ENCODE measurements at regions not wholly inside any gene's neighbourhood (a gene's known extent, or its start where the extent isn't known, plus 50 kb on each side); places are given as distances from the start of the nearest gene placed in this dataset.

- H3K36me3 ChIP-seq (replicated peaks in 1 of 2; ENCODE audit: control insufficient read depth in 1 of 2, insufficient read depth in 2 of 2, low read length in 2 of 2), result no peaks in the 10 kb centered on the region
- no peak overlapping the region for H3K4me2 ChIP-seq (ENCODE audit: low read depth, low read length)
- FAIRE-seq (no peak), ATAC-seq (no peak), DNase-seq (ENCODE audit: low spot score) (no peak)
- H3K27me3 ChIP-seq (ENCODE audit: control insufficient read depth in 1 of 2, insufficient read depth in 2 of 2, low read length in 2 of 2), result no peaks in the 10 kb centered on the region
- ChIA-PET CTCF (ENCODE audit: low intra/inter-chr PET ratio, low total read pairs) (no interaction called here), POLR2A (no interaction called here)
- peaks cover 72% of the 10 kb centered on the region for H3K9me3 ChIP-seq (ENCODE audit: low read length)
- no peaks in the 10 kb centered on the region for H4K20me1 ChIP-seq (ENCODE audit: insufficient read depth, low read length)
- H3K4me3 ChIP-seq (replicated peaks in 1 of 3; ENCODE audit: insufficient read depth in 1 of 3, low read depth in 2 of 3, low read length in 3 of 3), result no peak overlapping the region
- in situ Hi-C loops (cut with HindIII; ENCODE audit: extremely low pct_ligation_motif_present, low pct_unique_long_range_greater_than_20kb), result no loop called here
- TF ChIP-seq RNF2 (conservative IDR thresholded peaks at IDR 0.05; ENCODE audit: low read depth), result no peak
- TF ChIP-seq U2AF1 (optimal IDR thresholded peaks at IDR 0.05; ENCODE audit: low read depth, low read length), result no peak
- no peak for TF ChIP-seq KAT7 (CRISPR knock-in tag; IDR thresholded peaks at IDR 0.05; ENCODE audit: borderline replicate concordance)
- TF ChIP-seq ZBED4 (CRISPR knock-in tag; IDR thresholded peaks at IDR 0.05; ENCODE audit: borderline replicate concordance), result no peak
- no peak for TF ChIP-seq TOPORS (CRISPR knock-in tag; IDR thresholded peaks at IDR 0.05)
- no peak for TF ChIP-seq RXRB (CRISPR knock-in tag; IDR thresholded peaks at IDR 0.05; ENCODE audit: borderline replicate concordance)
- TF ChIP-seq PAX8 (CRISPR knock-in tag; IDR thresholded peaks at IDR 0.05; ENCODE audit: borderline replicate concordance), result no peak
- no peak for TF ChIP-seq KLF13 (CRISPR knock-in tag; IDR thresholded peaks at IDR 0.05)
- TF ChIP-seq NFYC (CRISPR knock-in tag; IDR thresholded peaks at IDR 0.05), result no peak
- no peak for TF ChIP-seq ZKSCAN8 (CRISPR knock-in tag; IDR thresholded peaks at IDR 0.05; ENCODE audit: borderline replicate concordance)
- TF ChIP-seq NCOA2 (CRISPR knock-in tag; IDR thresholded peaks at IDR 0.05), result no peak
- no peak for TF ChIP-seq ZNF781 (CRISPR knock-in tag; IDR thresholded peaks at IDR 0.05; ENCODE audit: borderline replicate concordance, not compliant biosample characterization)
- TF ChIP-seq ZNF747 (CRISPR knock-in tag; IDR thresholded peaks at IDR 0.05; ENCODE audit: borderline replicate concordance), result no peak
- TF ChIP-seq SAFB2 (CRISPR knock-in tag; IDR thresholded peaks at IDR 0.05; ENCODE audit: borderline replicate concordance, low read depth), result no peak
- no peak overlapping the region for H2AFZ ChIP-seq (ENCODE audit: low read length)
- no peaks in the 10 kb centered on the region for H3K4me1 ChIP-seq (ENCODE audit: insufficient read depth, low read length)
- no peak overlapping the region for H3K27ac ChIP-seq (ENCODE audit: extremely low read length, insufficient read depth, low read length)
- H3K9ac ChIP-seq (ENCODE audit: insufficient read depth, low read depth, low read length), result no peak overlapping the region
- intact Hi-C loops (cut with micrococcal nuclease; ENCODE audit: unreplicated experiment), result no loop called here
- no TSS peak for BruUV-seq (replicated peaks)
- no peaks in the 10 kb centered on the region for H3K79me2 ChIP-seq (ENCODE audit: insufficient read depth, low read length)
These were observed 870.5 kb upstream of the TSPY4 start for GRCh38 chrY:8466813-8467212.

Data from HepG2 (cell line).